ENCODE measurements at regions not wholly inside any gene's neighbourhood (a gene's known extent, or its start where the extent isn't known, plus 50 kb on each side); places are given as distances from the start of the nearest gene placed in this dataset.
"Not testable (repeated sequence)": the region's sequence is repeated elsewhere in the genome, so short reads cannot be mapped to it uniquely, and the experiment has no call there.

GRCh38 chr21:6561168-6561567 is 3960.2 kb upstream of the TPTE start:
- not testable (repeated sequence) for DNase-seq

GRCh38 chr21:6561578-6561977 is 3959.8 kb upstream of the TPTE start:
- not testable (repeated sequence) for DNase-seq

GRCh38 chr21:6564543-6565166 is 3956.7 kb upstream of the TPTE start:
- not testable (repeated sequence) for DNase-seq

DNA sequence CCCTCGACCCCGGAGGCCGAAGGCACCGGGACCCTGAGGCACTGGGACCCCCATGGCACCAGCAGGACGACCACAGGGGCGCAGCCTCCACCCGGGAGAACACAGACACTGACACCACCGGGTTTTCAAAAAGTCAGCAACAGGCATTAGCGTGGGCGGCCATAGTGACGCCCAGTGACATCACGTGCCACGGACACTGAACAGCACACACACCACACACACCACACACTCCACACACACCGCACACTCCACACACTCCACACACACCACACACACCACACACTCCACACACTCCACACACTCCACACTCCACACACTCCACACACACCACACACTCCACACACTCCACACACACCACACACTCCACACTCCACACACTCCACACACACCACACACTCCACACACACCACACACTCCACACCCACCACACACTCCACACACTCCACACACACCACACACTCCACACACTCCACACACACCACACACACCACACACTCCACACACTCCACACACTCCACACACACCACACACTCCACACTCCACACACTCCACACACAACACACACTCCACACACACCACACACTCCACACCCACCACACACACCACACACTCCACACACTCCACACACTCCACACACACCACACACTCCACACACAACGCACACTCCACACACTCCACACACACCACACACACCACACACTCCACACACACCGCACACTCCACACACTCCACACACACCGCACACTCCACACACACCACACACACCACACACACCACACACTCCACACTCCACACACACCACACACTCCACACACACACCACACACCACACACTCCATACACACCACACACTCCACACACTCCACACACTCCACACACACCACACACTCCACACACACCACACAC is 3955.9 kb upstream of the TPTE start:
- peak; percentile 64 to 68 for DNase-seq

DNA sequence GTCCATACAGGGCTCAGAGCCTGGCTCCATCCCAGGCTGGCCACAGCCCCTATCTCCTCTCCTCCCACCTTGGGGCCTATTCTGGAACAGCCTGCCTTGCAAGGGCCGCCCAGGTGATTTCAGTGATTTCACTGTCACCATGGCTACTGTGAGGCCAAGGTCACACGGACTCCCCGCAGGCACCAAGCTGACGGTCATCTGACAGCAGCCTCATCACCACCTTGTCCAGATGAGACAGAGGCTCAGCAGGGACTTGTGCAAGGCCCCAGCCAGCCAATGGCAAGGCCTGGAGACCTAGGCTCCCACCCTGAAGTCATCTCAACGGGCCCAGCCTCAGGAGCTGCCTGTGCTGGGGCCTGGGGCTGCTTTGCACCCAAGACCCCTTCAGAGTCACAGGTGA is 3953.8 kb upstream of the TPTE start:
- not testable (repeated sequence) for DNase-seq

- not testable (repeated sequence) for DNase-seq
Measured at GRCh38 chr21:6569152-6569551, 3952.2 kb upstream of the TPTE start.

DNA sequence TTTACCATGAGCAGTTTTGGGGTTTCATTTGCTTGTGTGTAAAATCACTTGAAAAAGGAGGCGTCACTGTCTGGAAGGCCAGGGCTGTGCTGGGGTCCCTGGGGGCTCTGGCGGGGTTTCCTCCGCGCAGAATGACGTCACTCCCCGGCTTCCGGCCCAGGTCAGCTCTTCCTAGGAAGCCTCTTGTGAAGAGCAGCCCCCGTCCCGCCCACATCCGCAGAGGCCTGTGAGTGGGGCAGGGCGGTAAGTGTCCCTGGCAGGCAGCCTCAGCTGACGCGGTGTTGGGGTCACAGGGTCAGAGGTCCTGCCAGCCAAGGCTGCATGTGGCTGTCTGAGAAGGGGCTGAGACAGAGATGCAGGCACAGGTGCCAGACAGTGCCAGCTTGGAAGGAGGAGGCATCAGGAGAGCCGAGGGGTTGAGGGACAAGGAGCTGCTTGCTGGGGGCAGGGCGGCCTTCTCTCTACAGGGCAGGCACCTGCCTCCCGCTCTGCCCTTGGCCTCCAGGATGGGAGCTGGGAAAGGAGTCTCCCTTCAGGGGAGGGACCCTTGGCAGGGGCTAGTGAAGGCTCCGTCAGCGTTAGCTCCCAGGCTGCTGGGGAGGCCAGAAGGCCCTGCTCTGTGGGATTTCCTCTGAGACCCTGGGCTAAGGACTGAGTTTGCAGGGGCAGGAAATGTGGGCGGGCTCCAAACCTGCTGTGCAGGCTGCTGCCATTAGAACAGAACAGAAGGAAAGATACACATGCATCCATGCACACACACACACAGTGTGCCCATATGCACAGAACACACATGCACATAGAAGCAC is 3951.6 kb upstream of the TPTE start:
- not testable (repeated sequence) for DNase-seq

DNA sequence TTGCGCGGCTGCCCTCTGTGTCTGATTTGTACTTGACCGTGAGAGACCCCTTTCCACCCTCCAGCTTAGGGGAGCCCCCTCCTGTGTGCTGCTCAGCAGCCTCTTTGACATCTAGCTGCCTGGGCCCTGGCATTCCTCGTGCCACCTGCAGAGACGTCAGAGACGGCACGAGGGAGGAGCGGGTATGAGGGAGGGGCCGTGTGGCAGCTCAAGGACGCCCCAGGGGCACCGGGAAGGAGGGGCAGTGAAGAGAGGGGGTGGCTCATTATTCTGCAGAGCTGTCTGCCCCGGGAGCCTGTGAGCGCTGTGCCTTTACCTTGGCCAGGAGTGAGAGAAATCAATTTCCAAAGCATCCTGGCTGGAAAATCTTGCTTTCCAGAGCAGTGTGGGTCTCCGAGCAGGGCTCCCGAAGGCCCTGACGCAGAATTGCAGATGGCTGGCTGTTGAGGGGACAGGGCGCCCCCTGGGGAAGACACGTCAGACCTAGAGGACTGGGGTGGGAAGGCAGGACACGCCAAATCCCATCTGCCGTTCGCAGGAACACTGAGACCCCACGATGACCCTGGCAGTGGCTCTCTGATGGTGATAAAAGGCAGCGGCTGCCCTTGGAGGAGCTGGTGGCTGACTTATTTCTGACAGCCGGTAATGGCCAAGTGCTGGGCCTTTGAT is 3950.5 kb upstream of the TPTE start:
- not testable (repeated sequence) for DNase-seq

DNA sequence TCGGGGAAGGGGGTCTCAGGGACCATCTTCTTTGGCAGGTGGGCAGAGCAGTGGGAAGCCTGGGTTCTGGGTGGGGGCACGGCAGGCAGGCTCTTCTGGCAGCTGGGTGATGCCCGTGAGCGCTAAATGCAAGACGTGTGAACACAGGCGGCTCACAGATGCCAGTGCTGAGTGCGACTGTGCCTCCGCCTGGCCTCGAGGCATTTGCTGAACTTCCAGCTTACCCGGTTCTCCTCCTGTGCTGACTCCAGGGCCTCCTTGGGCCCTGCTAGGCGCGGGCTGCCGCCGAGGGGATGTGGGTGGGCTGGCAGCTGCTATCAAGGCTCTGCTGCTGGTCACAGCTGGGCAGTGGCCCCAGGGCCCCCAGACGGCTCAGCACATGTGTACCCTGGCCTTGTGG is 3947.8 kb upstream of the TPTE start:
- DNase-seq, result not testable (repeated sequence)

DNA sequence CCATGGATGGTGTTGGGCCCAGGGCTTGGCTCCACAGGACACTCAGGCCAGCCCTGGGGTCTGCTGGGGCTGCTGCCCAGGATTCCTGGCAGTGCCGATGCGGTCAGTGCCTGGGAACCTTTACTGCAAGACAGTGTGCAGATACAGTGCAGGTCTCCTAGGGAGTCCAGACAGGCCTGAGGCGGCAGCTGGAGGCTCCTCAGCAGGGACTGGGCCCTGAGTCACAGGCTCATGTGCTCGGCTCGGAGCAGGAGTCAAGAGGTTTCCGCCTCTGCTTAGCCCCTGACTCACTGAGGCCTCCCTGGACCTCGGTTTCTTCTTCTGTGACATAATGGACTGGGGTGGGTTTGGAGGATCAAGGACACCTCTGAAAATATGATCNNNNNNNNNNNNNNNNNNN is 3941.6 kb upstream of the TPTE start:
- DNase-seq, result not testable (repeated sequence)
